MCF 10A (cell line): ENCODE measurements at regions not wholly inside any gene's neighbourhood (a gene's known extent, or its start where the extent isn't known, plus 50 kb on each side); places are given as distances from the start of the nearest gene placed in this dataset.

Experiments
- BruUV-seq: library from RNA; stranded (reverse); fragments of 400-500 nt; replicated peaks from 2 replicates; lab custom pipeline; 2021; lab: Mats Ljungman, UMichigan
- CTCF ChIA-PET: fragments of 300-600 bp; sonication (Branson Sonifier 250); formaldehyde crosslinking; extraction: SDS; loops from one replicate; lab custom pipeline; 2021; ENCODE audit warnings: antibody characterized with exemption, inconsistent platforms; lab: Yijun Ruan, JAX
- POLR2A ChIA-PET: fragments of 300-600, 350-650 bp; sonication (Branson Sonifier 250); formaldehyde crosslinking; extraction: SDS; loops from one replicate; lab custom pipeline; 2020; ENCODE audit warnings: antibody characterized with exemption, inconsistent platforms; lab: Yijun Ruan, JAX
- DNase-seq: peaks from one replicate; pipeline ENCODE4 v3.0.0-alpha.2; 2018; ENCODE audit not compliant: unreplicated experiment
- H3K27ac Mint-ChIP-seq: one replicate; pipeline ENCODE4 v1.8.0; 2022; ENCODE audit warnings: mild to moderate bottlenecking, low read depth, mixed read lengths; ENCODE audit not compliant: unreplicated experiment
- H3K27me3 Mint-ChIP-seq: one replicate; pipeline ENCODE4 v1.8.0; 2022; ENCODE audit warnings: mixed read lengths; ENCODE audit not compliant: insufficient read depth, unreplicated experiment
- H3K36me3 Mint-ChIP-seq: one replicate; pipeline ENCODE4 v1.8.0; 2022; ENCODE audit warnings: mild to moderate bottlenecking, moderate library complexity, mixed read lengths; ENCODE audit not compliant: insufficient read depth, unreplicated experiment
- H3K4me1 Mint-ChIP-seq: one replicate; pipeline ENCODE4 v1.8.0; 2022; ENCODE audit warnings: mixed read lengths; ENCODE audit not compliant: insufficient read depth, unreplicated experiment
- H3K4me3 Mint-ChIP-seq: one replicate; pipeline ENCODE4 v1.8.0; 2022; ENCODE audit warnings: mild to moderate bottlenecking, moderate library complexity, mixed read lengths; ENCODE audit not compliant: unreplicated experiment
- H3K9me3 Mint-ChIP-seq: one replicate; pipeline ENCODE4 v1.8.0; 2022; ENCODE audit warnings: mixed read lengths; ENCODE audit not compliant: unreplicated experiment
- CTCF ChIP-seq: fragments of 200-600 bp; IDR thresholded peaks from one replicate; pipeline ENCODE4 v1.8.0; 2022; ENCODE audit warnings: antibody characterized with exemption, mild to moderate bottlenecking; ENCODE audit not compliant: unreplicated experiment
- intact Hi-C: fragments of 100-400 bp; cut with micrococcal nuclease; formaldehyde crosslinking; loops from 2 replicates; pipeline ENCODE4 v1.14.1; 2022

- no peaks in the 10 kb centered on the region for H3K27me3 Mint-ChIP-seq
- H3K9me3 Mint-ChIP-seq: no peaks in the 10 kb centered on the region
- H3K4me1 Mint-ChIP-seq: no peaks in the 10 kb centered on the region
- BruUV-seq: no TSS peak
- no peak overlapping the region for H3K4me3 Mint-ChIP-seq
- H3K36me3 Mint-ChIP-seq: no peaks in the 10 kb centered on the region
- DNase-seq: no peak
- intact Hi-C loops: no loop called here
- no peak overlapping the region for H3K27ac Mint-ChIP-seq
- POLR2A ChIA-PET: no interaction called here
- CTCF ChIA-PET: interaction anchor here (0.6 kb wide), 2 partner anchors 262 to 374 kb away, joined by 4 read pairs; no protein-coding TSS in a partner anchor
- TF ChIP-seq CTCF: no peak
Observed at GRCh38 chr12:39161465-39162085, 256.2 kb upstream of the CPNE8 start.

GRCh38 chr12:39157696-39158342 is 252.4 kb upstream of the CPNE8 start:
- CTCF ChIA-PET: interaction anchor here (0.6 to 0.7 kb wide), 2 partner anchors 432 to 1114 kb away, joined by 3 read pairs; no protein-coding TSS in a partner anchor

GRCh38 chr12:39145175-39145999 is 240.0 kb upstream of the CPNE8 start:
- Mint-ChIP-seq H3K36me3 (no peaks in the 10 kb centered on the region), H3K4me1 (no peaks in the 10 kb centered on the region), H3K27ac (no peak overlapping the region), H3K9me3 (no peaks in the 10 kb centered on the region), H3K27me3 (no peaks in the 10 kb centered on the region), H3K4me3 (peak overlapping the region; percentile 61)
- peak; percentile 57 for TF ChIP-seq CTCF
- ChIA-PET POLR2A (no interaction called here), CTCF (interaction anchor here (1.2 kb wide), 1 partner anchor 128 kb away, joined by 5 read pairs; no protein-coding TSS in a partner anchor)
- peak; percentile 52 for DNase-seq
- intact Hi-C loops: loop anchor here (1.0 kb wide), 1 partner anchor 128 kb away; no protein-coding TSS in a partner anchor
- BruUV-seq: no TSS peak

More at GRCh38 chr12:39157696-39158342, 252.4 kb upstream of the CPNE8 start:
- H3K4me1 Mint-ChIP-seq: no peaks in the 10 kb centered on the region
- H3K9me3 Mint-ChIP-seq: no peaks in the 10 kb centered on the region
- POLR2A ChIA-PET: interaction anchor here (0.9 kb wide), 1 partner anchor 11 kb away, joined by 4 read pairs; no protein-coding TSS in a partner anchor
- TF ChIP-seq CTCF: no peak
- no peak overlapping the region for H3K27ac Mint-ChIP-seq
- H3K27me3 Mint-ChIP-seq: no peaks in the 10 kb centered on the region
- no peak overlapping the region for H3K4me3 Mint-ChIP-seq
- H3K36me3 Mint-ChIP-seq: no peaks in the 10 kb centered on the region
- no peak for DNase-seq
- intact Hi-C loops: no loop called here
- no TSS peak for BruUV-seq
